ENCODE measurements at regions not wholly inside any gene's neighbourhood (a gene's known extent, or its start where the extent isn't known, plus 50 kb on each side); places are given as distances from the start of the nearest gene placed in this dataset.
"Not testable (repeated sequence)": the region's sequence is repeated elsewhere in the genome, so short reads cannot be mapped to it uniquely, and the experiment has no call there.

- not testable (repeated sequence) for TF ChIP-seq CTCF (IDR thresholded peaks at IDR 0.05); TCF7L2 (IDR thresholded peaks at IDR 0.05; ENCODE audit: low read depth, low read length); POLR2AphosphoS5 (IDR thresholded peaks at IDR 0.05; ENCODE audit: low read depth, low read length); SIN3A (IDR thresholded peaks at IDR 0.05; ENCODE audit: borderline replicate concordance, insufficient read depth, low read depth, low read length)
- TF ChIP-seq, protein P1, sequence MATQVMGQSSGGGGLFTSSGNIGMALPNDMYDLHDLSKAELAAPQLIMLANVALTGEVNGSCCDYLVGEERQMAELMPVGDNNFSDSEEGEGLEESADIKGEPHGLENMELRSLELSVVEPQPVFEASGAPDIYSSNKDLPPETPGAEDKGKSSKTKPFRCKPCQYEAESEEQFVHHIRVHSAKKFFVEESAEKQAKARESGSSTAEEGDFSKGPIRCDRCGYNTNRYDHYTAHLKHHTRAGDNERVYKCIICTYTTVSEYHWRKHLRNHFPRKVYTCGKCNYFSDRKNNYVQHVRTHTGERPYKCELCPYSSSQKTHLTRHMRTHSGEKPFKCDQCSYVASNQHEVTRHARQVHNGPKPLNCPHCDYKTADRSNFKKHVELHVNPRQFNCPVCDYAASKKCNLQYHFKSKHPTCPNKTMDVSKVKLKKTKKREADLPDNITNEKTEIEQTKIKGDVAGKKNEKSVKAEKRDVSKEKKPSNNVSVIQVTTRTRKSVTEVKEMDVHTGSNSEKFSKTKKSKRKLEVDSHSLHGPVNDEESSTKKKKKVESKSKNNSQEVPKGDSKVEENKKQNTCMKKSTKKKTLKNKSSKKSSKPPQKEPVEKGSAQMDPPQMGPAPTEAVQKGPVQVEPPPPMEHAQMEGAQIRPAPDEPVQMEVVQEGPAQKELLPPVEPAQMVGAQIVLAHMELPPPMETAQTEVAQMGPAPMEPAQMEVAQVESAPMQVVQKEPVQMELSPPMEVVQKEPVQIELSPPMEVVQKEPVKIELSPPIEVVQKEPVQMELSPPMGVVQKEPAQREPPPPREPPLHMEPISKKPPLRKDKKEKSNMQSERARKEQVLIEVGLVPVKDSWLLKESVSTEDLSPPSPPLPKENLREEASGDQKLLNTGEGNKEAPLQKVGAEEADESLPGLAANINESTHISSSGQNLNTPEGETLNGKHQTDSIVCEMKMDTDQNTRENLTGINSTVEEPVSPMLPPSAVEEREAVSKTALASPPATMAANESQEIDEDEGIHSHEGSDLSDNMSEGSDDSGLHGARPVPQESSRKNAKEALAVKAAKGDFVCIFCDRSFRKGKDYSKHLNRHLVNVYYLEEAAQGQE (IDR thresholded peaks at IDR 0.05; ENCODE audit: insufficient read depth in 1 of 2, low read depth in 2 of 2, low read length in 1 of 2): not testable (repeated sequence)
These were observed 130.9 kb downstream of the ARSF start for GRCh38 chrX:3172156-3172555.

Measured in Panc1 (cell line).